ENCODE measurements at regions not wholly inside any gene's neighbourhood (a gene's known extent, or its start where the extent isn't known, plus 50 kb on each side); places are given as distances from the start of the nearest gene placed in this dataset.

- Histone ChIP-seq H3K27me3 (no peaks in the 10 kb centered on the region), H3K79me2 (ENCODE audit: low read depth) (no peaks in the 10 kb centered on the region), H3K36me3 (no peaks in the 10 kb centered on the region), H3K9me3 (ENCODE audit: low read depth) (no peaks in the 10 kb centered on the region), H3K9ac (no peak overlapping the region), H3K4me3 (no peak overlapping the region), H3K4me1 (no peaks in the 10 kb centered on the region), H3F3A (ENCODE audit: low read depth) (no peaks in the 10 kb centered on the region), H4K20me1 (ENCODE audit: low read depth) (no peaks in the 10 kb centered on the region), H3K27ac (no peak overlapping the region), H3K4me2 (no peak overlapping the region), H2AFZ (replicated peaks) (no peak overlapping the region)
- TF ChIP-seq EZH2phosphoT487 (IDR thresholded peaks at IDR 0.05): no peak
- TF ChIP-seq EZH2 (IDR thresholded peaks at IDR 0.05): no peak
- TF ChIP-seq CTCF (IDR thresholded peaks at IDR 0.05): no peak
- no peaks in the 10 kb centered on the region for H3K36me3 Mint-ChIP-seq
- no peaks in the 10 kb centered on the region for H3K27me3 Mint-ChIP-seq (ENCODE audit: insufficient read depth, low read depth)
- H3K4me3 Mint-ChIP-seq: no peak overlapping the region
- H3K27ac Mint-ChIP-seq: no peak overlapping the region
- no peaks in the 10 kb centered on the region for H3K4me1 Mint-ChIP-seq
- H3K9me3 Mint-ChIP-seq: peaks cover 2% of the 10 kb centered on the region
- no peak for DNase-seq (ENCODE audit: low spot score)
Measured at GRCh38 chr1:195799016-195799415, 809.2 kb downstream of the KCNT2 start.

GRCh38 chr1:195794225-195794624 lies 814.0 kb downstream of the KCNT2 start:
- H3K4me3 ChIP-seq: no peak overlapping the region

GRCh38 chr1:195791796-195792195 lies 816.4 kb downstream of the KCNT2 start:
- no peak overlapping the region for H3K27ac Mint-ChIP-seq
- no peaks in the 10 kb centered on the region for H3K36me3 Mint-ChIP-seq
- Histone ChIP-seq H2AFZ (replicated peaks) (no peak overlapping the region), H3K36me3 (no peaks in the 10 kb centered on the region), H3K4me3 (no peak overlapping the region), H4K20me1 (ENCODE audit: low read depth) (no peaks in the 10 kb centered on the region), H3K4me1 (no peaks in the 10 kb centered on the region), H3K9me3 (ENCODE audit: low read depth) (no peaks in the 10 kb centered on the region), H3K27ac (no peak overlapping the region), H3K27me3 (no peaks in the 10 kb centered on the region), H3F3A (ENCODE audit: low read depth) (no peaks in the 10 kb centered on the region), H3K4me2 (no peak overlapping the region), H3K79me2 (ENCODE audit: low read depth) (no peaks in the 10 kb centered on the region), H3K9ac (no peak overlapping the region)
- H3K27me3 Mint-ChIP-seq (ENCODE audit: insufficient read depth, low read depth): no peaks in the 10 kb centered on the region
- H3K9me3 Mint-ChIP-seq: peaks cover 4% of the 10 kb centered on the region
- no peak for DNase-seq (ENCODE audit: low spot score)
- H3K4me3 Mint-ChIP-seq: no peak overlapping the region
- no peak for TF ChIP-seq CTCF (IDR thresholded peaks at IDR 0.05)
- TF ChIP-seq EZH2 (IDR thresholded peaks at IDR 0.05): no peak
- no peak for TF ChIP-seq EZH2phosphoT487 (IDR thresholded peaks at IDR 0.05)
- no peaks in the 10 kb centered on the region for H3K4me1 Mint-ChIP-seq

More at GRCh38 chr1:195794225-195794624, 814.0 kb downstream of the KCNT2 start:
- Mint-ChIP-seq H3K9me3 (no peaks in the 10 kb centered on the region), H3K27ac (no peak overlapping the region), H3K4me1 (no peaks in the 10 kb centered on the region), H3K36me3 (no peaks in the 10 kb centered on the region), H3K4me3 (no peak overlapping the region), H3K27me3 (ENCODE audit: insufficient read depth, low read depth) (no peaks in the 10 kb centered on the region)
- Histone ChIP-seq H2AFZ (replicated peaks) (no peak overlapping the region), H3K79me2 (ENCODE audit: low read depth) (no peaks in the 10 kb centered on the region), H3K9ac (no peak overlapping the region), H3K9me3 (ENCODE audit: low read depth) (no peaks in the 10 kb centered on the region), H4K20me1 (ENCODE audit: low read depth) (no peaks in the 10 kb centered on the region), H3K4me1 (no peaks in the 10 kb centered on the region), H3K36me3 (no peaks in the 10 kb centered on the region), H3K4me2 (no peak overlapping the region), H3K27ac (no peak overlapping the region), H3K27me3 (no peaks in the 10 kb centered on the region), H3F3A (ENCODE audit: low read depth) (no peaks in the 10 kb centered on the region)
- DNase-seq (ENCODE audit: low spot score): no peak
- TF ChIP-seq EZH2 (IDR thresholded peaks at IDR 0.05): no peak
- no peak for TF ChIP-seq EZH2phosphoT487 (IDR thresholded peaks at IDR 0.05)
- TF ChIP-seq CTCF (IDR thresholded peaks at IDR 0.05): no peak

Data from neural progenitor cell (in vitro differentiated cells).